Iris pigment epithelial cell (primary cell): ENCODE measurements at regions not wholly inside any gene's neighbourhood (a gene's known extent, or its start where the extent isn't known, plus 50 kb on each side); places are given as distances from the start of the nearest gene placed in this dataset.

Experiments used
- DNase-seq: peaks from one replicate; pipeline ENCODE4 v3.0.0-alpha.2; 2011; ENCODE audit warnings: low read depth

GRCh38 chr4:4772534-4772933 lies 86.9 kb upstream of the MSX1 start:
- no peak for DNase-seq

- DNase-seq, result no peak
Measured at GRCh38 chr4:4771160-4771559, 88.3 kb upstream of the MSX1 start.

GRCh38 chr4:4770610-4771009 lies 88.9 kb upstream of the MSX1 start:
- no peak for DNase-seq

GRCh38 chr4:4766564-4766963 lies 92.9 kb upstream of the MSX1 start:
- DNase-seq, result no peak

GRCh38 chr4:4765811-4766210 lies 93.7 kb upstream of the MSX1 start:
- DNase-seq, result no peak

GRCh38 chr4:4764558-4764905 lies 94.9 kb upstream of the MSX1 start:
- DNase-seq, result no peak

GRCh38 chr4:4763822-4764557 lies 95.5 kb upstream of the MSX1 start:
- DNase-seq, result peak; percentile 20

GRCh38 chr4:4762909-4763821 lies 96.3 kb upstream of the MSX1 start:
- peak; percentile 63 for DNase-seq

- no peak for DNase-seq
Measured at GRCh38 chr4:4762300-4762699, 97.2 kb upstream of the MSX1 start.

- DNase-seq, result no peak
Measured at GRCh38 chr4:4761128-4761982, 98.1 kb upstream of the MSX1 start.

- no peak for DNase-seq
Measured at GRCh38 chr4:4759883-4760282, 99.6 kb upstream of the MSX1 start.

- DNase-seq, result no peak
Measured at GRCh38 chr4:4759232-4759631, 100.2 kb upstream of the MSX1 start.

GRCh38 chr4:4758681-4759080 lies 100.8 kb upstream of the MSX1 start:
- DNase-seq, result no peak

GRCh38 chr4:4755306-4755705 lies 104.2 kb upstream of the MSX1 start:
- DNase-seq, result no peak

- no peak for DNase-seq
Measured at GRCh38 chr4:4754641-4755040, 104.8 kb upstream of the MSX1 start.

GRCh38 chr4:4753643-4754042 lies 105.8 kb upstream of the MSX1 start:
- no peak for DNase-seq

- no peak for DNase-seq
Measured at GRCh38 chr4:4752576-4753401, 106.7 kb upstream of the MSX1 start.

- no peak for DNase-seq
Measured at GRCh38 chr4:4752025-4752424, 107.4 kb upstream of the MSX1 start.

- DNase-seq, result no peak
Measured at GRCh38 chr4:4750187-4750586, 109.3 kb upstream of the MSX1 start.

- DNase-seq, result no peak
Measured at GRCh38 chr4:4749137-4749536, 110.3 kb upstream of the MSX1 start.

GRCh38 chr4:4746444-4746843 lies 113.0 kb upstream of the MSX1 start:
- DNase-seq, result no peak

GRCh38 chr4:4740071-4740470 lies 119.4 kb upstream of the MSX1 start:
- DNase-seq, result no peak
